Tibial nerve (tissue), 4 donors: ENCODE measurements at regions not wholly inside any gene's neighbourhood (a gene's known extent, or its start where the extent isn't known, plus 50 kb on each side); places are given as distances from the start of the nearest gene placed in this dataset.

ENCODE experiments used
- CTCF ChIP-seq, 5 experiments: fragments of 200-600 bp in 3 of 5; fragments of 450-650 bp in 2 of 5; sonication (generic) in 3 of 5; IDR thresholded peaks; one replicate each; pipeline ENCODE4 v1.5.1; 2016 to 2019; ENCODE audit warnings: antibody characterized with exemption in 5 of 5, mild to moderate bottlenecking in 3 of 5, moderate library complexity in 2 of 5
- EP300 ChIP-seq, 2 donors: sonication (generic); formaldehyde crosslinking; IDR thresholded peaks; one replicate each; pipeline ENCODE4 v1.6.1; 2017; ENCODE audit warnings: antibody characterized with exemption in 2 of 2, mild to moderate bottlenecking in 1 of 2
- POLR2A ChIP-seq, 2 donors: fragments of 450-650 bp; IDR thresholded peaks; one replicate each; pipeline ENCODE4 v1.6.1; 2017; ENCODE audit warnings: antibody characterized with exemption in 2 of 2, mild to moderate bottlenecking in 2 of 2, moderate library complexity in 2 of 2

DNA sequence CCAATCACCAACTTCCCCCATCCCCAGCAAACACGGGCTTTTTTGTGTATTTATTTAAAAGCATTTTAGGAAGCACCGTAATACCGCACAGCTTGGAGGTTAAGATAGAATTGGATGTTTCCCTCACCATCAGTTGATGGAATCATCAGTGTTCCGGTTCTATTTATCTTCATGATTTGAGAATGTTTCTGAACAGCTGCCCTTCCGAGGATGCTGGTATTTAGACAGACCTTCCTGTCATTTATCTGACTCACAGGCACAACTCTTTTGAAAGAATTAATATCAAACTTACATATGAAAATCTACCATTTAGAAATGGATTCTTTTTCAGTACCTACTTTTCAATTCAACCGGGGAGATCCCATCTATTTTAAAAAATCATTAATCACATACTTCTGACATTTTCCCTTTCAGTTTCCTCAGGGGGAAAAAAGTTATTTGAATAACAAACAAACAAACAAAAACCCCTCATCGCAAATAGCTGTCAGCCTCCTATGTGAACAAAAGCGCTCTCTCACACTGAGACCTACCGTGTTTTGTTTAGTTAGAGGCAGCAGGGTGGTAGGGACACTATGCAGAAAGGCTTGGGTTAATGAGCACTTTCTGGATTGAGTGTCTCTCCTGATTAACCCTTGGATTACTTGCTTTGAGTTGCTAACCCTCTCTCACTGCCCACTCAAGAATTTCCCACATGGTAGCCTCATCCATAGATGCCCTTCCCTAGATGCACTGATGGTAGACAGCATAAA, 189.3 kb downstream of the TM9SF2 start:
- TF ChIP-seq CTCF (IDR thresholded peaks at IDR 0.05) (no peak), POLR2A (IDR thresholded peaks at IDR 0.05) (no peak), EP300 (IDR thresholded peaks at IDR 0.05) (no peak)
